ENCODE measurements at regions not wholly inside any gene's neighbourhood (a gene's known extent, or its start where the extent isn't known, plus 50 kb on each side); places are given as distances from the start of the nearest gene placed in this dataset.

DNA sequence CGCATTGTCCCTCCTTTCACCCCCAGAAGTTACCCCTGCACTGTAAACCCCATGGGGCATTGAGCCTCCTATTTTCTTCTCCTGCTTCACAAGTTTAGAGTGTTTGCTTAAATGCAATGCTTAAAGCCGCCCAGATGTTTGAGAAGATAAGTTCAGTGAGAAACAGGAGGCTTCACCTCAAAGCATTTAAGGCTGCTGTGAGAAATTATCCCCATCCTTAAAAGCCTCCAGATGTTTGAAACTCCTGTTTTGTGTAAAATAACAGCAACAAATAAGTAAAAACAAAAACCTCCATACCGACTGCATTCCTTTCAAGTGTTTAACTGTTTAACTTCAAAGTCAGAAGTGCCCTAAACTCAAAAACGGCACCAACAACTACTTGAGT, 81.8 kb downstream of the RTP5 start:
- TF ChIP-seq, protein P1, sequence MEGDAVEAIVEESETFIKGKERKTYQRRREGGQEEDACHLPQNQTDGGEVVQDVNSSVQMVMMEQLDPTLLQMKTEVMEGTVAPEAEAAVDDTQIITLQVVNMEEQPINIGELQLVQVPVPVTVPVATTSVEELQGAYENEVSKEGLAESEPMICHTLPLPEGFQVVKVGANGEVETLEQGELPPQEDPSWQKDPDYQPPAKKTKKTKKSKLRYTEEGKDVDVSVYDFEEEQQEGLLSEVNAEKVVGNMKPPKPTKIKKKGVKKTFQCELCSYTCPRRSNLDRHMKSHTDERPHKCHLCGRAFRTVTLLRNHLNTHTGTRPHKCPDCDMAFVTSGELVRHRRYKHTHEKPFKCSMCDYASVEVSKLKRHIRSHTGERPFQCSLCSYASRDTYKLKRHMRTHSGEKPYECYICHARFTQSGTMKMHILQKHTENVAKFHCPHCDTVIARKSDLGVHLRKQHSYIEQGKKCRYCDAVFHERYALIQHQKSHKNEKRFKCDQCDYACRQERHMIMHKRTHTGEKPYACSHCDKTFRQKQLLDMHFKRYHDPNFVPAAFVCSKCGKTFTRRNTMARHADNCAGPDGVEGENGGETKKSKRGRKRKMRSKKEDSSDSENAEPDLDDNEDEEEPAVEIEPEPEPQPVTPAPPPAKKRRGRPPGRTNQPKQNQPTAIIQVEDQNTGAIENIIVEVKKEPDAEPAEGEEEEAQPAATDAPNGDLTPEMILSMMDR (IDR thresholded peaks at IDR 0.05 in 2 of 3, conservative IDR thresholded peaks at IDR 0.05 in 1 of 3; ENCODE audit: borderline replicate concordance in 1 of 3, insufficient read depth in 1 of 3, low read depth in 2 of 3, low read length in 2 of 3): no peak
- TF ChIP-seq FOSL1 (IDR thresholded peaks at IDR 0.05; ENCODE audit: low read depth) (no peak), YY1 (IDR thresholded peaks at IDR 0.05; ENCODE audit: extremely low read depth, insufficient replicate concordance, low read depth, low read length) (no peak), SIN3A (IDR thresholded peaks at IDR 0.05; ENCODE audit: low read depth) (no peak), EZH2 (IDR thresholded peaks at IDR 0.05) (no peak), POLR2A (IDR thresholded peaks at IDR 0.05; ENCODE audit: borderline replicate concordance, extremely low read depth, insufficient read depth, insufficient read length) (no peak), SP1 (IDR thresholded peaks at IDR 0.05; ENCODE audit: low read depth) (no peak), RAD21 (IDR thresholded peaks at IDR 0.05; ENCODE audit: low read depth) (no peak), ZNF274 (IDR thresholded peaks at IDR 0.05; ENCODE audit: low read depth, low read length) (no peak), POLR2AphosphoS5 (IDR thresholded peaks at IDR 0.05; ENCODE audit: low read depth, low read length) (no peak)
- TF ChIP-seq, protein P2, sequence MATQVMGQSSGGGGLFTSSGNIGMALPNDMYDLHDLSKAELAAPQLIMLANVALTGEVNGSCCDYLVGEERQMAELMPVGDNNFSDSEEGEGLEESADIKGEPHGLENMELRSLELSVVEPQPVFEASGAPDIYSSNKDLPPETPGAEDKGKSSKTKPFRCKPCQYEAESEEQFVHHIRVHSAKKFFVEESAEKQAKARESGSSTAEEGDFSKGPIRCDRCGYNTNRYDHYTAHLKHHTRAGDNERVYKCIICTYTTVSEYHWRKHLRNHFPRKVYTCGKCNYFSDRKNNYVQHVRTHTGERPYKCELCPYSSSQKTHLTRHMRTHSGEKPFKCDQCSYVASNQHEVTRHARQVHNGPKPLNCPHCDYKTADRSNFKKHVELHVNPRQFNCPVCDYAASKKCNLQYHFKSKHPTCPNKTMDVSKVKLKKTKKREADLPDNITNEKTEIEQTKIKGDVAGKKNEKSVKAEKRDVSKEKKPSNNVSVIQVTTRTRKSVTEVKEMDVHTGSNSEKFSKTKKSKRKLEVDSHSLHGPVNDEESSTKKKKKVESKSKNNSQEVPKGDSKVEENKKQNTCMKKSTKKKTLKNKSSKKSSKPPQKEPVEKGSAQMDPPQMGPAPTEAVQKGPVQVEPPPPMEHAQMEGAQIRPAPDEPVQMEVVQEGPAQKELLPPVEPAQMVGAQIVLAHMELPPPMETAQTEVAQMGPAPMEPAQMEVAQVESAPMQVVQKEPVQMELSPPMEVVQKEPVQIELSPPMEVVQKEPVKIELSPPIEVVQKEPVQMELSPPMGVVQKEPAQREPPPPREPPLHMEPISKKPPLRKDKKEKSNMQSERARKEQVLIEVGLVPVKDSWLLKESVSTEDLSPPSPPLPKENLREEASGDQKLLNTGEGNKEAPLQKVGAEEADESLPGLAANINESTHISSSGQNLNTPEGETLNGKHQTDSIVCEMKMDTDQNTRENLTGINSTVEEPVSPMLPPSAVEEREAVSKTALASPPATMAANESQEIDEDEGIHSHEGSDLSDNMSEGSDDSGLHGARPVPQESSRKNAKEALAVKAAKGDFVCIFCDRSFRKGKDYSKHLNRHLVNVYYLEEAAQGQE (IDR thresholded peaks at IDR 0.05; ENCODE audit: low read depth): no peak
